ENCODE measurements at regions not wholly inside any gene's neighbourhood (a gene's known extent, or its start where the extent isn't known, plus 50 kb on each side); places are given as distances from the start of the nearest gene placed in this dataset.

- TF ChIP-seq EZH2 (IDR thresholded peaks at IDR 0.05; ENCODE audit: low read depth) (no peak), CTCF (conservative IDR thresholded peaks at IDR 0.05) (no peak)
Measured at GRCh38 chr10:9814285-9814864, 1203.3 kb upstream of the CELF2 start.
